SK-N-SH treated with all-trans-retinoic acid at 6 μM for 48 hours (cell line): ENCODE measurements at regions not wholly inside any gene's neighbourhood (a gene's known extent, or its start where the extent isn't known, plus 50 kb on each side); places are given as distances from the start of the nearest gene placed in this dataset.

ENCODE experiments used
- ARNTL ChIP-seq: fragments of 450-650 bp; formaldehyde crosslinking; IDR thresholded peaks from 2 replicates; pipeline ENCODE4 v1.5.0; 2020; ENCODE audit warnings: low read depth, mild to moderate bottlenecking, moderate library complexity, borderline replicate concordance
- BACH2 ChIP-seq: fragments of 250-450 bp; sonication (Bioruptor Pico); IDR thresholded peaks from 2 replicates; pipeline ENCODE4 v1.9.0; 2021; ENCODE audit warnings: mild to moderate bottlenecking, borderline replicate concordance
- CSDC2 ChIP-seq: fragments of 250-450 bp; sonication (Bioruptor Pico); IDR thresholded peaks from 2 replicates; pipeline ENCODE4 v1.5.0; 2020; ENCODE audit warnings: mild to moderate bottlenecking, moderate library complexity
- ISL1 ChIP-seq: fragments of 250-450 bp; sonication (Bioruptor Pico); IDR thresholded peaks from 2 replicates; pipeline ENCODE4 v2.1.2; 2022; ENCODE audit warnings: mild to moderate bottlenecking, moderate library complexity
- OSR1 ChIP-seq: fragments of 250-450 bp; sonication (Bioruptor Pico); IDR thresholded peaks from 2 replicates; pipeline ENCODE4 v1.8.0; 2022; ENCODE audit warnings: moderate library complexity, mild to moderate bottlenecking, inconsistent platforms
- POU6F1 ChIP-seq: fragments of 250-450 bp; sonication (Bioruptor Pico); IDR thresholded peaks from 2 replicates; pipeline ENCODE4 v1.8.0; 2021; ENCODE audit warnings: low read depth, mild to moderate bottlenecking, moderate library complexity, borderline replicate concordance
- PPARA ChIP-seq: fragments of 250-450 bp; sonication (Bioruptor Pico); IDR thresholded peaks from 2 replicates; pipeline ENCODE4 v1.5.0; 2020; ENCODE audit warnings: mild to moderate bottlenecking, borderline replicate concordance
- RARB ChIP-seq: fragments of 250-450 bp; sonication (Bioruptor Pico); IDR thresholded peaks from 2 replicates; pipeline ENCODE4 v1.8.0; 2021; ENCODE audit warnings: mild to moderate bottlenecking, moderate library complexity
- SNAI2 ChIP-seq: fragments of 250-450 bp; sonication (Bioruptor Pico); IDR thresholded peaks from 2 replicates; pipeline ENCODE4 v1.5.0; 2020; ENCODE audit warnings: mild to moderate bottlenecking, moderate library complexity
- ZFP30 ChIP-seq: fragments of 450-650 bp; formaldehyde crosslinking; IDR thresholded peaks from 2 replicates; pipeline ENCODE4 v1.5.0; 2022; ENCODE audit warnings: mild to moderate bottlenecking, moderate library complexity
- ZNF70 ChIP-seq: fragments of 450-650 bp; formaldehyde crosslinking; IDR thresholded peaks from 2 replicates; pipeline ENCODE4 v1.5.0; 2020; ENCODE audit warnings: mild to moderate bottlenecking, moderate library complexity
- TF ChIP-seq, protein P1 (sequence below): fragments of 250-450 bp; sonication (Bioruptor Pico); IDR thresholded peaks from 2 replicates; pipeline ENCODE4 v1.8.0; 2020; ENCODE audit warnings: mild to moderate bottlenecking, moderate library complexity, borderline replicate concordance

- TF ChIP-seq ARNTL (CRISPR knock-in tag) (no peak), ZFP30 (CRISPR knock-in tag) (no peak), ISL1 (CRISPR knock-in tag) (no peak), BACH2 (no peak), OSR1 (CRISPR knock-in tag) (no peak), CSDC2 (no peak), RARB (CRISPR knock-in tag) (no peak), ZNF70 (CRISPR knock-in tag) (no peak), SNAI2 (CRISPR knock-in tag) (no peak), POU6F1 (CRISPR knock-in tag) (no peak), PPARA (CRISPR knock-in tag) (no peak)
- TF ChIP-seq, protein P1, sequence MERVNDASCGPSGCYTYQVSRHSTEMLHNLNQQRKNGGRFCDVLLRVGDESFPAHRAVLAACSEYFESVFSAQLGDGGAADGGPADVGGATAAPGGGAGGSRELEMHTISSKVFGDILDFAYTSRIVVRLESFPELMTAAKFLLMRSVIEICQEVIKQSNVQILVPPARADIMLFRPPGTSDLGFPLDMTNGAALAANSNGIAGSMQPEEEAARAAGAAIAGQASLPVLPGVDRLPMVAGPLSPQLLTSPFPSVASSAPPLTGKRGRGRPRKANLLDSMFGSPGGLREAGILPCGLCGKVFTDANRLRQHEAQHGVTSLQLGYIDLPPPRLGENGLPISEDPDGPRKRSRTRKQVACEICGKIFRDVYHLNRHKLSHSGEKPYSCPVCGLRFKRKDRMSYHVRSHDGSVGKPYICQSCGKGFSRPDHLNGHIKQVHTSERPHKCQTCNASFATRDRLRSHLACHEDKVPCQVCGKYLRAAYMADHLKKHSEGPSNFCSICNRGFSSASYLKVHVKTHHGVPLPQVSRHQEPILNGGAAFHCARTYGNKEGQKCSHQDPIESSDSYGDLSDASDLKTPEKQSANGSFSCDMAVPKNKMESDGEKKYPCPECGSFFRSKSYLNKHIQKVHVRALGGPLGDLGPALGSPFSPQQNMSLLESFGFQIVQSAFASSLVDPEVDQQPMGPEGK (CRISPR knock-in tag): no peak
Observed at GRCh38 chr2:75310876-75311275, 111.6 kb upstream of the TACR1 start.
